HAP-1 (cell line): ENCODE measurements at regions not wholly inside any gene's neighbourhood (a gene's known extent, or its start where the extent isn't known, plus 50 kb on each side); places are given as distances from the start of the nearest gene placed in this dataset.

Source experiments
- DNase-seq, 2 experiments: peaks; one replicate each; pipeline ENCODE4 v3.0.0-alpha.2; 2016 to 2020; ENCODE audit warnings: low spot score in 2 of 2
- H3K27me3 ChIP-seq: fragments of 250-450 bp; sonication (Bioruptor Pico); 2 replicates; pipeline ENCODE4 v1.5.1; 2020; ENCODE audit warnings: low read depth, mild to moderate bottlenecking, moderate library complexity
- H3K36me3 ChIP-seq: fragments of 250-450 bp; sonication (Bioruptor Pico); replicated peaks from 2 replicates; pipeline ENCODE4 v1.5.1; 2020; ENCODE audit warnings: mild to moderate bottlenecking
- H3K4me1 ChIP-seq: fragments of 250-450 bp; sonication (Bioruptor Pico); 2 replicates; pipeline ENCODE4 v1.5.1; 2020; ENCODE audit warnings: mild to moderate bottlenecking
- H3K4me3 ChIP-seq: fragments of 250-450 bp; sonication (Bioruptor Pico); 2 replicates; pipeline ENCODE4 v1.5.1; 2020; ENCODE audit warnings: mild to moderate bottlenecking, moderate library complexity
- H3K9me3 ChIP-seq: fragments of 250-450 bp; sonication (Bioruptor Pico); 2 replicates; pipeline ENCODE4 v1.5.1; 2020; ENCODE audit warnings: mild to moderate bottlenecking, moderate library complexity
- in situ Hi-C: fragments of 300-500 bp; cut with MboI; formaldehyde crosslinking; loops from 3 replicates; pipeline ENCODE4 v1.14.3; 2020; ENCODE audit warnings: low sequenced_read_pairs, inconsistent platforms, mixed read lengths

- Histone ChIP-seq H3K27me3 (no peaks in the 10 kb centered on the region), H3K9me3 (no peaks in the 10 kb centered on the region), H3K4me3 (no peak overlapping the region), H3K36me3 (no peaks in the 10 kb centered on the region), H3K4me1 (peaks cover 13% of the 10 kb centered on the region)
- in situ Hi-C loops = no loop called here
- peak in 1 of 2 experiments; percentile 33 for DNase-seq
Observed at GRCh38 chr15:62912808-62913207, 129.7 kb upstream of the TPM1 start.

- no peaks in the 10 kb centered on the region for H3K36me3 ChIP-seq
- H3K4me3 ChIP-seq = no peak overlapping the region
- in situ Hi-C loops = no loop called here
- H3K4me1 ChIP-seq = peaks cover 13% of the 10 kb centered on the region
- no peak for DNase-seq
- H3K27me3 ChIP-seq = no peaks in the 10 kb centered on the region
- no peaks in the 10 kb centered on the region for H3K9me3 ChIP-seq
Observed at GRCh38 chr15:62913246-62913645, 129.3 kb upstream of the TPM1 start.

- DNase-seq = peak; percentile 69 to 77
- in situ Hi-C loops = no loop called here
- H3K27me3 ChIP-seq = no peaks in the 10 kb centered on the region
- H3K36me3 ChIP-seq = no peaks in the 10 kb centered on the region
- H3K4me1 ChIP-seq = peaks cover 13% of the 10 kb centered on the region
- H3K9me3 ChIP-seq = no peaks in the 10 kb centered on the region
- H3K4me3 ChIP-seq = no peak overlapping the region
Observed at GRCh38 chr15:62914461-62915079, 128.0 kb upstream of the TPM1 start.

- in situ Hi-C loops = no loop called here
- Histone ChIP-seq H3K4me3 (no peak overlapping the region), H3K36me3 (no peaks in the 10 kb centered on the region), H3K9me3 (no peaks in the 10 kb centered on the region), H3K4me1 (no peaks in the 10 kb centered on the region), H3K27me3 (no peaks in the 10 kb centered on the region)
- DNase-seq = no peak
Observed at GRCh38 chr15:62920682-62921502, 121.7 kb upstream of the TPM1 start.

GRCh38 chr15:62922514-62922913, 120.0 kb upstream of the TPM1 start:
- DNase-seq = no peak
- Histone ChIP-seq H3K27me3 (no peaks in the 10 kb centered on the region), H3K36me3 (no peaks in the 10 kb centered on the region), H3K4me3 (no peak overlapping the region), H3K9me3 (no peaks in the 10 kb centered on the region), H3K4me1 (no peaks in the 10 kb centered on the region)
- in situ Hi-C loops = no loop called here

DNA sequence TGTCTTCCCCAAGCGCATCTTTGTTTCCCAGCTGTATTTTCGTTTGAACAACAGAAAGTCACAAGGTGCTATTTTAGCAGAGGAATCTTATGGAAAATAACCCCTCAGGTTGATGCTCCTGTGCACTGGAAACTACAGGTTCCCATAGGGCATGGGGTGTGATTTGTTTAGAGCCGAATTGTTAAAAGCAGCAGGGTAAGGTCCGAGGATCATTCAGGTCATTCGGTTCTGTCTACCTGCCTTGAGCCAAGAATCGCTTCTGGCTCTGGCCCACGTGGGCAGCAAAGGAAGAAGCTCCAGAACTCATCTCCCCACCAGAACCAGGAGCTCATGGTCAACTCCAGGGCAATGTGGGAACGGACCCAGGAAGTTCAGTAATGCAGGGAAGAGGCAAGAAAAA, 116.7 kb upstream of the TPM1 start:
- H3K36me3 ChIP-seq = no peaks in the 10 kb centered on the region
- no peaks in the 10 kb centered on the region for H3K4me1 ChIP-seq
- no peaks in the 10 kb centered on the region; the same call in 1 of the 2 replicates for H3K27me3 ChIP-seq
- H3K9me3 ChIP-seq = no peaks in the 10 kb centered on the region
- in situ Hi-C loops = no loop called here
- no peak for DNase-seq
- no peak overlapping the region for H3K4me3 ChIP-seq

DNA sequence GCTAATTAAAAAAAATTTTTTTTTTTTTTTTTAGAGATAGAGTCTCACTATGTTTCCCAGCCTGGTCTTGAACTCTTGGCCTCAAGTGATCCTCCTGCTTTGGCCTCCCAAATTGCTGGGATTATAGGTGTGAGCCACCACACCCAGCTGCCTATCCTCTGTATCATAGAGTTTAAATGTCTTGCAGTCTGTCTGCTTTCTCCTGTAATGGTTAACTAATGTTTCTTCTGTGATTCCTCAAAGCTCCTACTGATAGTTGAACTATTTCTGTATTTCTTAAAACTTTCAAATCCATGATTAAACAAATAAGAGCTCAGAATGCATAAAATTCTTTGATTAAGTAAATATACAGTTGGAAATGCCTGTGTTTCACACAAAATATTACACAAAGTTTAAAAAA, 115.4 kb upstream of the TPM1 start:
- H3K27me3 ChIP-seq = peaks cover 5% of the 10 kb centered on the region; the same call in 1 of the 2 replicates

DNA sequence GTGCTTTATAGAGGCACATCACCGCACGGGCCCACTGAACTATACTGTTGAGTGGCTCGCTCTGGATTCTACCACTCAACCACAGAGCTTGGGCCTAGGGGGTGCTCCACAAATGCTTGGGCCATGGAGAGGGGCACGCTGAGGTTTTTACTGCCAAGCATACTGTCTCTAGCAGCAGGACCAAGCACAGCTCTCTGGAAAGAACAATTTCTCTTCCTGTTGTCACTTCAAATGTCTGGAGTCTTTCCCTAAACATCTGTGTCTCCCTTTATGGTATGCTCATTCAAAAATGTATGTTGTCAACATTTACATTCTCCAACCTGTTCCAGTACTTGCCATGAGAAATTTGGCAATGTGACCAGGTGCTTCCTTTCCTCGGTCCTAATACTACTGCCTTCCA, 114.7 kb upstream of the TPM1 start:
- in situ Hi-C loops = no loop called here
- DNase-seq = no peak
- H3K4me3 ChIP-seq = no peak overlapping the region
- H3K27me3 ChIP-seq = peaks cover 5% of the 10 kb centered on the region; the same call in 1 of the 2 replicates
- H3K36me3 ChIP-seq = no peaks in the 10 kb centered on the region
- H3K9me3 ChIP-seq = no peaks in the 10 kb centered on the region
- 0 out of 2 replicates have a peak, but pooled peaks cover 2% of the 10 kb centered on the region for H3K4me1 ChIP-seq

More for the DNA sequence above, 115.4 kb upstream of the TPM1 start:
- in situ Hi-C loops = no loop called here
- no peak for DNase-seq
- no peaks in the 10 kb centered on the region for H3K4me1 ChIP-seq
- H3K4me3 ChIP-seq = no peak overlapping the region
- H3K9me3 ChIP-seq = no peaks in the 10 kb centered on the region
- no peaks in the 10 kb centered on the region for H3K36me3 ChIP-seq

GRCh38 chr15:62928242-62928999, 114.1 kb upstream of the TPM1 start:
- peaks cover 5% of the 10 kb centered on the region; the same call in 1 of the 2 replicates for H3K27me3 ChIP-seq
- in situ Hi-C loops = no loop called here
- no peak overlapping the region for H3K4me3 ChIP-seq

GRCh38 chr15:62929000-62929357, 113.6 kb upstream of the TPM1 start:
- H3K4me1 ChIP-seq = 0 out of 2 replicates have a peak, but pooled peaks cover 2% of the 10 kb centered on the region
- H3K36me3 ChIP-seq = no peaks in the 10 kb centered on the region
- in situ Hi-C loops = no loop called here
- H3K4me3 ChIP-seq = no peak overlapping the region
- H3K9me3 ChIP-seq = no peaks in the 10 kb centered on the region
- peak in 1 of 2 experiments; percentile 29 for DNase-seq
- peaks cover 5% of the 10 kb centered on the region; the same call in 1 of the 2 replicates for H3K27me3 ChIP-seq

More at GRCh38 chr15:62928242-62928999, 114.1 kb upstream of the TPM1 start:
- no peaks in the 10 kb centered on the region for H3K36me3 ChIP-seq
- no peak for DNase-seq
- H3K4me1 ChIP-seq = 0 out of 2 replicates have a peak, but pooled peaks cover 2% of the 10 kb centered on the region
- no peaks in the 10 kb centered on the region for H3K9me3 ChIP-seq

DNA sequence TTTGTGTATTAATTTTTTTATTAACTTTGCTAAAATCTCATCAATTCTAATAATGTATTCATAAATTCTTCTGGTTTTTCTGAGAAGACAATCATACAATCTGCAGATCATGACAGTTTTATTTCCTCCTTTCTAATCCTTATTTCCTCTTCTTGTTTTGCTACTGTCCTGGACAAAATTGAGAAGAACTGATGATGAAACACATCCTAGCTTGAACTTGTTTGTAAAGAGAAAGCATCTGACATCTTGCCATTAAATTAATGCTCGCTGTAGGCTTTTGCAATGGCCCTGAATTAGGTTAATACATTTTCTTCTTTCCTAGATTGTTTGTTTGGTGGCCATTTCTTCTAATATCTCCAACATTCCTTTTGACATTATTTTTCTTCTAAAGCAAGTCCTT, 110.9 kb upstream of the TPM1 start:
- H3K4me1 ChIP-seq = 0 out of 2 replicates have a peak, but pooled peaks cover 2% of the 10 kb centered on the region
- in situ Hi-C loops = no loop called here
- no peaks in the 10 kb centered on the region for H3K36me3 ChIP-seq
- no peak for DNase-seq
- H3K9me3 ChIP-seq = no peaks in the 10 kb centered on the region
- no peak overlapping the region for H3K4me3 ChIP-seq
- H3K27me3 ChIP-seq = peaks cover 7% of the 10 kb centered on the region; the same call in 1 of the 2 replicates

DNA sequence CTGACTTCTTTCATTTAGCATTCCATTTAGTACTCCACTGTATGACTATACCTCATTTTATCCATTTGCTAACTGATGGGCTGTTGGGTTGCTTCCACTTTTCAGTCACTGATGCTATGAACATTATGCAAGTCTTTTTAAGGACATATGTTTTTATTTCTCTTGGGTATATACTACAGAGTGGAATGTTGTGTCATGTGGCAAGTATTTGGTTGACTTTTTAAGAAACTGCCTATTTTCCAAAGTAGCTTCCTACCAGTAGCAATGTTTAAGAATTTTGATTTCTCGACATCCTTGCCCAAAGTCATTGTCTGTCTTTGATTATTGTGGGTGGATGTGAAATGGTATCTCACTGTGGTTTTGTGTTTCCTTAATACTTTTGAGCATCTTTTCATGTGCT, 110.1 kb upstream of the TPM1 start:
- H3K36me3 ChIP-seq = no peaks in the 10 kb centered on the region
- peaks cover 7% of the 10 kb centered on the region; the same call in 1 of the 2 replicates for H3K27me3 ChIP-seq
- no peak overlapping the region for H3K4me3 ChIP-seq
- H3K9me3 ChIP-seq = no peaks in the 10 kb centered on the region
- in situ Hi-C loops = no loop called here
- H3K4me1 ChIP-seq = 0 out of 2 replicates have a peak, but pooled peaks cover 2% of the 10 kb centered on the region
- no peak for DNase-seq

DNA sequence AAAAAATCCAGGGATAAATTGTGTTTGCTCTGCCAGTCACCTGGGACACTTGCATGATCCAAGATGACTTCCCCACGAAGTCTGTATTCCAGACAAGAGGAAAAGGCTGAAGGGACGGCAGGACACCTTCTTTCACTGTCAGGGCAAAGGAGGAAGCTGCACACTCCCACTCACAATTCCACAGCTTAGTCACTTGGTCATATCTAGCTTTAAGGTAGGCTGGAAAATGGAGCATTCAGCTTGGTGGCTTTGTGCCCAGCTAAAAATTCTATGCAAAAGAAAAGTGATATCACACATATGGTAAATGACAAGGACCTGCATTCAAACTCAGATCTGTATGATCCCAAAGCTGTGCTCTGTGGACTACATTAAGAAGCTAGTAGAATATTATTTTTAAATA, 109.2 kb upstream of the TPM1 start:
- peaks cover 7% of the 10 kb centered on the region; the same call in 1 of the 2 replicates for H3K27me3 ChIP-seq
- in situ Hi-C loops = no loop called here
- DNase-seq = no peak
- no peaks in the 10 kb centered on the region for H3K9me3 ChIP-seq
- 0 out of 2 replicates have a peak, but pooled peaks cover 2% of the 10 kb centered on the region for H3K4me1 ChIP-seq
- H3K36me3 ChIP-seq = no peaks in the 10 kb centered on the region
- H3K4me3 ChIP-seq = no peak overlapping the region
